ENCODE measurements at regions not wholly inside any gene's neighbourhood (a gene's known extent, or its start where the extent isn't known, plus 50 kb on each side); places are given as distances from the start of the nearest gene placed in this dataset.

GRCh38 chr2:4412637-4413187, 709.3 kb downstream of the DCDC2C start:
- Histone ChIP-seq H3K4me1 (ENCODE audit: insufficient read depth, low read length) (peaks cover 7% of the 10 kb centered on the region), H2AFZ (ENCODE audit: low read depth, low read length) (no peak overlapping the region), H3K4me3 (ENCODE audit: low read length) (no peak overlapping the region), H3K36me3 (ENCODE audit: insufficient read depth, low read length) (no peaks in the 10 kb centered on the region), H3K27me3 (ENCODE audit: insufficient read depth, low read length) (no peaks in the 10 kb centered on the region), H3K9me3 (ENCODE audit: low read length) (no peaks in the 10 kb centered on the region)

GRCh38 chr2:4415171-4415570, 711.8 kb downstream of the DCDC2C start:
- Histone ChIP-seq H3K36me3 (ENCODE audit: insufficient read depth, low read length) (no peaks in the 10 kb centered on the region), H3K4me3 (ENCODE audit: low read length) (no peak overlapping the region), H3K4me1 (ENCODE audit: insufficient read depth, low read length) (no peaks in the 10 kb centered on the region), H3K9me3 (ENCODE audit: low read length) (no peaks in the 10 kb centered on the region), H3K27me3 (ENCODE audit: insufficient read depth, low read length) (no peaks in the 10 kb centered on the region), H2AFZ (ENCODE audit: low read depth, low read length) (no peak overlapping the region)

DNA sequence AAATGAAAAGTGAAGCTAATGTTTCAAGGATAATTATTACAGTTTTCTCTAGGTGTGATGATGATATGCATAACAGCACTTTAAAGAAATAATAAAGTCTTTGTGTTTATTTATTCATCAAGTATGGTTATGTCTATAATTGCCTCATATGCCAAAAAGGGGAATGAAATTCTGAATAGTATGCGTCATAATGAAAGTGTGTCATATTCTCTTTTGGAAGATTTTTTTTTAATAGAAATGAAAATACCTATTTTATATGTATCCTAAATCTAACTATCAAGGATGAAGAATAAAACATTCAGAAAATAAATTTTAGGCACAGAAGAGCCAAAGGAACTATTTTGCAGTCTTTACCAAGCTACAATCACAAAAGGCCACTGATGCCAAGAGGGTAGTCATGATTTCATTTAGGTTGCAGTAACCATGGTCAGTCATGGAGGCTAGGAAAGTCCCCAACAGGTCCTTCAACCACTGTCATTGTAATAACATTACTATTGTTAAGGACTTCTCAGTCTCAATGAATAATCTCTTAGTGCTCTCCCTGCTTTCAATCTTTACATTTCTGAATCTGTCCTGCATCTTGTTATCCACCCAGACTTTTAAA, 712.5 kb downstream of the DCDC2C start:
- Histone ChIP-seq H3K4me3 (ENCODE audit: low read length) (no peak overlapping the region), H3K27me3 (ENCODE audit: insufficient read depth, low read length) (no peaks in the 10 kb centered on the region), H2AFZ (ENCODE audit: low read depth, low read length) (no peak overlapping the region), H3K4me1 (ENCODE audit: insufficient read depth, low read length) (no peaks in the 10 kb centered on the region), H3K36me3 (ENCODE audit: insufficient read depth, low read length) (no peaks in the 10 kb centered on the region), H3K9me3 (ENCODE audit: low read length) (no peaks in the 10 kb centered on the region)

DNA sequence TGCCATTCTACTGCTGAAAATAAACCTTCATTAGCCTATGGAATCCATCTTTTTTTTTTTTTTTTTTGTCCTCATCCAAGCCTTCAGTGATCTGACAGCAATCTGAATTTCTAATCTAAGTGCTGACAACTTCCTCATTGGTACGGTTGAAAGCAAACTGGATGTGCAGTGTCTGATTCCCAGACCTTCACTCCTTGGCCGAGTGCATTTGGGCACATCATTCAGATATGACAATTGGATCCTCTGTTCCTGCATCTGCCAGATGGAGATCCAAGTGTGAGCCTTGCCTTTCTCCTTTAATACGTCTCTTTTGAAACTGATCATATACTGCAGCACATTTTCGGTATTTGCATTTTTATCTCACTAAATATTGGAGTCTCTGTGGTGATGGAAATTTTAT, 713.1 kb downstream of the DCDC2C start:
- no peaks in the 10 kb centered on the region for H3K27me3 ChIP-seq (ENCODE audit: insufficient read depth, low read length)
- no peaks in the 10 kb centered on the region for H3K4me1 ChIP-seq (ENCODE audit: insufficient read depth, low read length)
- no peak overlapping the region for H2AFZ ChIP-seq (ENCODE audit: low read depth, low read length)
- H3K9me3 ChIP-seq (ENCODE audit: low read length), result no peaks in the 10 kb centered on the region
- no peak overlapping the region for H3K4me3 ChIP-seq (ENCODE audit: low read length)
- H3K36me3 ChIP-seq (ENCODE audit: insufficient read depth, low read length), result no peaks in the 10 kb centered on the region

GRCh38 chr2:4417771-4418170, 714.4 kb downstream of the DCDC2C start:
- no peaks in the 10 kb centered on the region for H3K4me1 ChIP-seq (ENCODE audit: insufficient read depth, low read length)
- H2AFZ ChIP-seq (ENCODE audit: low read depth, low read length), result no peak overlapping the region
- no peaks in the 10 kb centered on the region for H3K36me3 ChIP-seq (ENCODE audit: insufficient read depth, low read length)
- no peaks in the 10 kb centered on the region for H3K27me3 ChIP-seq (ENCODE audit: insufficient read depth, low read length)
- no peaks in the 10 kb centered on the region for H3K9me3 ChIP-seq (ENCODE audit: low read length)
- no peak overlapping the region for H3K4me3 ChIP-seq (ENCODE audit: low read length)

DNA sequence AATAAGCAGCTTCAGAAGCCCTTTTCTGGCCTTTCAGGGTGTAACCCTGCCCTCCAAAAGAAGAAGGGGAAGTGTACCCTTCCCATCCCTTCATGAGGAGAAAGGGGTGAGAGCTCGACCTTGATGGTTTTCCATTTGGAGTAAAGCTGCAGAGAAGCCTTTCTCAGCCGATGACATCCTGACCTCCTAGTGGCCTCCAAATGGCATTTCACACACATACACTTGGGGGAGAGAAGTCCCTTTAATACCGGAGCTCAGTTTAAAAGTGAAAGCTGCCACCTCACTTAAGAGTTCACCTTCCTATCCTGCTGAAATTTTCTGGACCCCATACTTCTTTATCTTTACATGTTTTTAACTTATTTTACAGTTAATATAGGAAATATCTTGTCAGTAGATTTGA, 716.7 kb downstream of the DCDC2C start:
- Histone ChIP-seq H3K9me3 (ENCODE audit: low read length) (no peaks in the 10 kb centered on the region), H3K36me3 (ENCODE audit: insufficient read depth, low read length) (no peaks in the 10 kb centered on the region), H3K4me1 (ENCODE audit: insufficient read depth, low read length) (no peaks in the 10 kb centered on the region), H3K27me3 (ENCODE audit: insufficient read depth, low read length) (no peaks in the 10 kb centered on the region), H3K4me3 (ENCODE audit: low read length) (no peak overlapping the region), H2AFZ (ENCODE audit: low read depth, low read length) (no peak overlapping the region)

- Histone ChIP-seq H3K36me3 (ENCODE audit: insufficient read depth, low read length) (no peaks in the 10 kb centered on the region), H3K9me3 (ENCODE audit: low read length) (no peaks in the 10 kb centered on the region), H3K4me3 (ENCODE audit: low read length) (no peak overlapping the region), H3K4me1 (ENCODE audit: insufficient read depth, low read length) (no peaks in the 10 kb centered on the region), H3K27me3 (ENCODE audit: insufficient read depth, low read length) (no peaks in the 10 kb centered on the region), H2AFZ (ENCODE audit: low read depth, low read length) (no peak overlapping the region)
Observed at GRCh38 chr2:4424153-4424552, 720.8 kb downstream of the DCDC2C start.

DNA sequence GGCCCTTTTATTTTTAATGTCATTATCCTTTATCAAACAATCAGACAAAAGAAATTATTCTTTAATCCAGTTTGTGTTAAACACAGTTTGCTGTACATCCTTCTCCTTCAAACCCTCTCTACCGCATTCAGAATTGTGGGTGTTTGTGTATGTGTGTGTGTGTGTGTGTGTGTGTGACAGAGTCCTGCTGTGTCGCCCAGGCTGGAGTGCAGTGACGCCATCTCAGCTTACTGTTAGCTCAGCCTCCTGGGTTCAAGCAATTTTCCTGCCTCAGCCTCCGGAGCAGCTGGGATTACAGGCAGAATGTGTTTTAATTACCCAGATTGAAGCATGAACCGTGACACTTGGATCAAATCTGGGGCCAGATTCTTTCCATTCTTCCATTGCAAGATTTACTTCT, 723.7 kb downstream of the DCDC2C start:
- Histone ChIP-seq H2AFZ (ENCODE audit: low read depth, low read length) (no peak overlapping the region), H3K4me1 (ENCODE audit: insufficient read depth, low read length) (no peaks in the 10 kb centered on the region), H3K9me3 (ENCODE audit: low read length) (no peaks in the 10 kb centered on the region), H3K36me3 (ENCODE audit: insufficient read depth, low read length) (no peaks in the 10 kb centered on the region), H3K4me3 (ENCODE audit: low read length) (no peak overlapping the region), H3K27me3 (ENCODE audit: insufficient read depth, low read length) (no peaks in the 10 kb centered on the region)

- Histone ChIP-seq H2AFZ (ENCODE audit: low read depth, low read length) (no peak overlapping the region), H3K9me3 (ENCODE audit: low read length) (no peaks in the 10 kb centered on the region), H3K36me3 (ENCODE audit: insufficient read depth, low read length) (no peaks in the 10 kb centered on the region), H3K4me1 (ENCODE audit: insufficient read depth, low read length) (peaks cover 3% of the 10 kb centered on the region), H3K27me3 (ENCODE audit: insufficient read depth, low read length) (peaks cover 2% of the 10 kb centered on the region), H3K4me3 (ENCODE audit: low read length) (no peak overlapping the region)
Observed at GRCh38 chr2:4445821-4446220, 742.4 kb downstream of the DCDC2C start.

GRCh38 chr2:4454907-4455306, 751.5 kb downstream of the DCDC2C start:
- Histone ChIP-seq H3K27me3 (ENCODE audit: insufficient read depth, low read length) (no peaks in the 10 kb centered on the region), H3K4me1 (ENCODE audit: insufficient read depth, low read length) (no peaks in the 10 kb centered on the region), H3K4me3 (ENCODE audit: low read length) (no peak overlapping the region), H3K36me3 (ENCODE audit: insufficient read depth, low read length) (no peaks in the 10 kb centered on the region), H3K9me3 (ENCODE audit: low read length) (no peaks in the 10 kb centered on the region), H2AFZ (ENCODE audit: low read depth, low read length) (no peak overlapping the region)

DNA sequence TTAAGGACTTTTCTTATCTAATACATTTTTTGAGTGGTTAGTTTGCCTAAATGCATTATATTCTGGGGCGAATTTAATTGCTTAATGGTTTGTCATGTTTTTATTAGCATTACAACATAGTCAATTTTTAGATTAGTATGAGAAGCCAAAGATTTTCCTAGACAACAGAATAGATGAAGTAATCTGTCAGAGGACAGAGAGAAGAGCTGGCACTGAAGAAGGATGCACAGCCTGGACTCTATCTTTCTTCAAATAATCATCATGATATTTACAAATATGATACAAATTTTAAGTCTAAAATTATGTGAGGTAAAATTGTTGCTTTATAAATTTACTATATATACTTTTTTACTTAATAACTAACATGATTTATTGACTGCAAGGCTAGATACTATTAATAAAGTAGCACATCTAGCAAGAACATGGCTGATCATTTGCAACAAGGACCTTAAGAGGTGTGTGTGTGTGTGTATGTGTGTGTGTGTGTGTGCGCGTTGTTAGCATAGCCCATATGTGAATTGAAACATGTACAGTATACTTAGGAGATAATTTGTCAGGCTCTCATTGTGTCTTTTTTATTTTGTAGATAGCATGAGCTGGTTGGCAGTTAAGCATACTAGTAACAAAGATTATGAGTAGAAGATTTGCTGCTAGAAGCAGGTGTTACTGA, 752.2 kb downstream of the DCDC2C start:
- no peak overlapping the region for H2AFZ ChIP-seq (ENCODE audit: low read depth, low read length)
- no peaks in the 10 kb centered on the region for H3K36me3 ChIP-seq (ENCODE audit: insufficient read depth, low read length)
- no peaks in the 10 kb centered on the region for H3K4me1 ChIP-seq (ENCODE audit: insufficient read depth, low read length)
- no peaks in the 10 kb centered on the region for H3K27me3 ChIP-seq (ENCODE audit: insufficient read depth, low read length)
- no peaks in the 10 kb centered on the region for H3K9me3 ChIP-seq (ENCODE audit: low read length)
- H3K4me3 ChIP-seq (ENCODE audit: low read length), result no peak overlapping the region

DNA sequence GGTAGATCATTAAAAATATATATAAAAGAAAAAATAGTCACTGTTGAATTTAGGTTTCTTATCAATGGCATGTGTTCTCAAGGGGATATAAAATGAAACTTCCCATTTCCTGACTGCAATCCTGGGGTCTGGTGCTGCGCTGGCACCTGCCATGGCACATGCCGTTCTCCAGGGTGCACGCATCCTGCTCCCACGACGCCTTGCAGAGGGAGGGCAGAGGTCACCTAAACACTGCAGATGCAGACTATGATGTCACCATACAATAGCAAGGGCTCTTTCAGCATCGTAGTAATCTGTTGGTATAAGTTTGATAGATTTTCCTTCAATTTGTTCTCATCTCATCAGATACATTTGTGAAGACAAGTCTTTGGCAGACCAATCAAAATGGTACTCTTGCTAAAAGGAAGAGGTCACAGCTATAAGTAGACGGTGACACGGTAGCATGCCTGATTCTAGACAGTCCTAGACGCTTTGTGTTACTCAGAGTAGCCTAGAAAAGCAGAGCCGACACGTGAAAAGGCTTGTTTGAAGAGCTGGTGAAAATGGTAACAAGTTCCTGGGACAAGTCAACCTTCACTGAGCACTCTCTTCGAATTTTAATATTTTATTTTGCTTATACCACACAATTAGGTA, 761.4 kb downstream of the DCDC2C start:
- H2AFZ ChIP-seq (ENCODE audit: low read depth, low read length), result no peak overlapping the region
- H3K9me3 ChIP-seq (ENCODE audit: low read length), result no peaks in the 10 kb centered on the region
- no peaks in the 10 kb centered on the region for H3K36me3 ChIP-seq (ENCODE audit: insufficient read depth, low read length)
- no peaks in the 10 kb centered on the region for H3K4me1 ChIP-seq (ENCODE audit: insufficient read depth, low read length)
- H3K27me3 ChIP-seq (ENCODE audit: insufficient read depth, low read length), result no peaks in the 10 kb centered on the region
- no peak overlapping the region for H3K4me3 ChIP-seq (ENCODE audit: low read length)

- no peaks in the 10 kb centered on the region for H3K27me3 ChIP-seq (ENCODE audit: insufficient read depth, low read length)
- H3K4me1 ChIP-seq (ENCODE audit: insufficient read depth, low read length), result no peaks in the 10 kb centered on the region
- no peak overlapping the region for H3K4me3 ChIP-seq (ENCODE audit: low read length)
- H3K9me3 ChIP-seq (ENCODE audit: low read length), result no peaks in the 10 kb centered on the region
- H2AFZ ChIP-seq (ENCODE audit: low read depth, low read length), result no peak overlapping the region
- H3K36me3 ChIP-seq (ENCODE audit: insufficient read depth, low read length), result no peaks in the 10 kb centered on the region
Observed at GRCh38 chr2:4465671-4466070, 762.3 kb downstream of the DCDC2C start.

Measured in neuron (in vitro differentiated cells).